ENCODE measurements at regions not wholly inside any gene's neighbourhood (a gene's known extent, or its start where the extent isn't known, plus 50 kb on each side); places are given as distances from the start of the nearest gene placed in this dataset.

- Histone ChIP-seq H3K4me1 (ENCODE audit: insufficient read depth, poor library complexity, severe bottlenecking) (no peaks in the 10 kb centered on the region), H3K9me3 (ENCODE audit: severe bottlenecking) (no peaks in the 10 kb centered on the region), H3K27ac (ENCODE audit: poor library complexity, severe bottlenecking) (no peak overlapping the region), H3K36me3 (ENCODE audit: low read depth) (no peaks in the 10 kb centered on the region), H3K27me3 (ENCODE audit: insufficient read depth, poor library complexity, severe bottlenecking) (no peaks in the 10 kb centered on the region), H3K4me3 (ENCODE audit: severe bottlenecking) (no peak overlapping the region)
- ATAC-seq (ENCODE audit: low read depth) = no peak
- TF ChIP-seq CTCF (IDR thresholded peaks at IDR 0.05; ENCODE audit: poor library complexity, severe bottlenecking) = no peak
- DNase-seq (ENCODE audit: low spot score) = no peak
Observed at GRCh38 chr6:77123527-77123926, 339.8 kb downstream of the HTR1B start.

GRCh38 chr6:77106992-77107391 lies 356.3 kb downstream of the HTR1B start:
- Histone ChIP-seq H3K27me3 (ENCODE audit: insufficient read depth, poor library complexity, severe bottlenecking) (no peaks in the 10 kb centered on the region), H3K4me3 (ENCODE audit: severe bottlenecking) (no peak overlapping the region), H3K36me3 (ENCODE audit: low read depth) (no peaks in the 10 kb centered on the region), H3K27ac (ENCODE audit: poor library complexity, severe bottlenecking) (no peak overlapping the region), H3K4me1 (ENCODE audit: insufficient read depth, poor library complexity, severe bottlenecking) (no peaks in the 10 kb centered on the region), H3K9me3 (ENCODE audit: severe bottlenecking) (no peaks in the 10 kb centered on the region)
- DNase-seq (ENCODE audit: low spot score) (no peak), ATAC-seq (ENCODE audit: low read depth) (no peak)
- TF ChIP-seq CTCF (IDR thresholded peaks at IDR 0.05; ENCODE audit: poor library complexity, severe bottlenecking) = no peak

DNA sequence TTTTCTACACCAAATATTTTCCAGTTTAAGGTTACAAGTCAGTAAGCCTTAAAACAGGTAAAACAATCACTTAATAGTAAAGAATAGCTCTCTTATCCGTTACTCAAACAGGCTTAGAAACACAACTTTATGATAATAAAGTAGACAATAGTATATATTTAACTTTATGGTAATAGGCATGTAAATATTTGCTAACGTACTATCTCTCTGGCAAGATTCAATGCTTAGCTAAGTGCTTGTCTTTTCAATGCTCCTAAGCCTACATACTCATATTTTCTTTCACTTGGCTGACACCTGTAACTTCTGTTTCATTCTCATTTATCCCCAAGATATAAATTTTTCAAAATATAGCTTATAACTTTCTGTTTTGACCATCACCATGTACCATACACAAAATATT lies 358.2 kb downstream of the HTR1B start:
- DNase-seq (ENCODE audit: low spot score) (no peak), ATAC-seq (ENCODE audit: low read depth) (no peak)
- no peak overlapping the region for H3K27ac ChIP-seq (ENCODE audit: poor library complexity, severe bottlenecking)
- no peaks in the 10 kb centered on the region for H3K9me3 ChIP-seq (ENCODE audit: severe bottlenecking)
- no peaks in the 10 kb centered on the region for H3K36me3 ChIP-seq (ENCODE audit: low read depth)
- H3K4me3 ChIP-seq (ENCODE audit: severe bottlenecking) = no peak overlapping the region
- TF ChIP-seq CTCF (IDR thresholded peaks at IDR 0.05; ENCODE audit: poor library complexity, severe bottlenecking) = no peak
- H3K4me1 ChIP-seq (ENCODE audit: insufficient read depth, poor library complexity, severe bottlenecking) = no peaks in the 10 kb centered on the region
- H3K27me3 ChIP-seq (ENCODE audit: insufficient read depth, poor library complexity, severe bottlenecking) = no peaks in the 10 kb centered on the region

DNA sequence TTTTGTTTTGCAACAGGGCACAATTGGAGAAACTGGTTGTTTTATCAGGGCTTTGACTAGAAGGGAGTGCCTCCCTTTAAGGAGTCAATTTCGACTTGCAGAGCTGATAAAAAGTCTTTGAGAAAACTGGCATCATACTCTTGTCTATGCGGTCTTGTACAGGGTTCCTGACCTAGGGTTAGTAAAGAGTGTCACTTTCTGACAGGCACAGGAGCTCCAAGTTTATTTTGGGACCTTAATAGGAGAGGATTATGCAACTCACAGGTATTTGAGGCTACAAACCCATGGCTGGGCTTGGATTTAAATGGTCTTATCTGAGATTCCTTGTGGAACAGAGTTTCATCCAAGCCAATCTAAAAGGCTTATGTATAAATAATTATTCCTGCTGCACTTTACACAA lies 365.4 kb downstream of the HTR1B start:
- Histone ChIP-seq H3K27ac (ENCODE audit: poor library complexity, severe bottlenecking) (no peak overlapping the region), H3K36me3 (ENCODE audit: low read depth) (no peaks in the 10 kb centered on the region), H3K27me3 (ENCODE audit: insufficient read depth, poor library complexity, severe bottlenecking) (no peaks in the 10 kb centered on the region), H3K4me3 (ENCODE audit: severe bottlenecking) (no peak overlapping the region), H3K4me1 (ENCODE audit: insufficient read depth, poor library complexity, severe bottlenecking) (no peaks in the 10 kb centered on the region), H3K9me3 (ENCODE audit: severe bottlenecking) (no peaks in the 10 kb centered on the region)
- no peak for ATAC-seq (ENCODE audit: low read depth)
- DNase-seq (ENCODE audit: low spot score) = no peak
- no peak for TF ChIP-seq CTCF (IDR thresholded peaks at IDR 0.05; ENCODE audit: poor library complexity, severe bottlenecking)

- no peaks in the 10 kb centered on the region for H3K9me3 ChIP-seq (ENCODE audit: severe bottlenecking)
- H3K4me3 ChIP-seq (ENCODE audit: severe bottlenecking) = no peak overlapping the region
- no peak for TF ChIP-seq CTCF (IDR thresholded peaks at IDR 0.05; ENCODE audit: poor library complexity, severe bottlenecking)
- DNase-seq (ENCODE audit: low spot score) (no peak), ATAC-seq (ENCODE audit: low read depth) (no peak)
- no peaks in the 10 kb centered on the region for H3K4me1 ChIP-seq (ENCODE audit: insufficient read depth, poor library complexity, severe bottlenecking)
- no peaks in the 10 kb centered on the region for H3K36me3 ChIP-seq (ENCODE audit: low read depth)
- H3K27me3 ChIP-seq (ENCODE audit: insufficient read depth, poor library complexity, severe bottlenecking) = no peaks in the 10 kb centered on the region
- no peak overlapping the region for H3K27ac ChIP-seq (ENCODE audit: poor library complexity, severe bottlenecking)
Observed at GRCh38 chr6:77095936-77096627, 367.2 kb downstream of the HTR1B start.

Data from RWPE2 (cell line).